CD4-positive, alpha-beta T cell (primary cell): ENCODE measurements at regions not wholly inside any gene's neighbourhood (a gene's known extent, or its start where the extent isn't known, plus 50 kb on each side); places are given as distances from the start of the nearest gene placed in this dataset.

ENCODE experiments used
- ATAC-seq: fragments of 200-7000 bp; cut with Tn5 transposase; one replicate; pipeline ENCODE4 v1.10.0; 2022; ENCODE audit warnings: mild to moderate bottlenecking; ENCODE audit not compliant: poor library complexity
- CTCF ChIA-PET: fragments of 350-600 bp; sonication (Branson Sonifier 250); formaldehyde crosslinking; loops from one replicate; lab custom pipeline; 2021; ENCODE audit warnings: antibody characterized with exemption, inconsistent platforms; lab: Charles Lee
- POLR2A ChIA-PET: fragments of 350-600 bp; sonication (Branson Sonifier 250); formaldehyde crosslinking; loops from one replicate; lab custom pipeline; 2021; ENCODE audit warnings: antibody characterized with exemption, inconsistent platforms; lab: Charles Lee
- DNase-seq, 14 experiments: peaks; one replicate each; pipeline ENCODE4 v3.0.0-alpha.2; 2013 to 2020; ENCODE audit warnings: mixed read lengths in 2 of 14
- H3K27ac ChIP-seq, 2 donors: one replicate each; pipeline versions ENCODE4 v1.5.1 to v1.7.0; 2013; ENCODE audit warnings: low read length in 2 of 2, low read depth in 1 of 2, mild to moderate bottlenecking in 1 of 2
- H3K27me3 ChIP-seq, 2 experiments: 1 replicate in 1 of 2; 2 replicates in 1 of 2; pipeline versions ENCODE4 v1.6.1 to v1.7.0; 2013; ENCODE audit warnings: low read length in 2 of 2, control low read depth in 1 of 2, mild to moderate bottlenecking in 1 of 2, moderate library complexity in 1 of 2; ENCODE audit not compliant: insufficient read depth in 2 of 2, control insufficient read depth in 1 of 2
- H3K36me3 ChIP-seq: one replicate; pipeline ENCODE4 v1.6.1; 2013; ENCODE audit warnings: low read length, control low read depth; ENCODE audit not compliant: insufficient read depth
- H3K4me1 ChIP-seq: one replicate; pipeline ENCODE4 v1.6.1; 2013; ENCODE audit warnings: low read length, control low read depth; ENCODE audit not compliant: insufficient read depth
- H3K4me3 ChIP-seq: one replicate; pipeline ENCODE4 v1.5.1; 2013; ENCODE audit warnings: mild to moderate bottlenecking, low read length, moderate library complexity
- H3K9me3 ChIP-seq, 2 experiments: 1 replicate in 1 of 2; 2 replicates in 1 of 2; pipeline versions ENCODE4 v1.6.1 to v1.7.0; 2013; ENCODE audit warnings: low read length in 2 of 2, mild to moderate bottlenecking in 2 of 2, control low read depth in 1 of 2, moderate library complexity in 1 of 2; ENCODE audit not compliant: control insufficient read depth in 1 of 2, insufficient read depth in 1 of 2
- H3K27ac Mint-ChIP-seq: one replicate; pipeline ENCODE4 v1.8.0; 2020; ENCODE audit warnings: mixed read lengths
- H3K27me3 Mint-ChIP-seq: one replicate; pipeline ENCODE4 v1.8.0; 2021; ENCODE audit warnings: mixed read lengths
- H3K36me3 Mint-ChIP-seq: one replicate; pipeline ENCODE4 v1.8.0; 2021; ENCODE audit warnings: low read depth, mixed read lengths
- H3K4me1 Mint-ChIP-seq: one replicate; pipeline ENCODE4 v1.8.0; 2021; ENCODE audit warnings: low read depth, mixed read lengths
- H3K4me3 Mint-ChIP-seq: one replicate; pipeline ENCODE4 v1.8.0; 2020; ENCODE audit warnings: mild to moderate bottlenecking, mixed read lengths
- H3K9me3 Mint-ChIP-seq: one replicate; pipeline ENCODE4 v1.8.0; 2020; ENCODE audit warnings: mixed read lengths
- intact Hi-C, 2 experiments: fragments of 100-400 bp; cut with DNase I in 1 of 2; cut with micrococcal nuclease in 1 of 2; formaldehyde crosslinking; loops; one replicate each; pipeline versions ENCODE4 v1.15.1 to v1.9.0; 2023 to 2025; cut with DNase I, micrococcal nuclease
- TF ChIP-seq, protein P1 (sequence below): fragments of 200-600 bp; IDR thresholded peaks from one replicate; pipeline ENCODE4 v1.8.0; 2022; ENCODE audit warnings: antibody characterized with exemption, mild to moderate bottlenecking

DNA sequence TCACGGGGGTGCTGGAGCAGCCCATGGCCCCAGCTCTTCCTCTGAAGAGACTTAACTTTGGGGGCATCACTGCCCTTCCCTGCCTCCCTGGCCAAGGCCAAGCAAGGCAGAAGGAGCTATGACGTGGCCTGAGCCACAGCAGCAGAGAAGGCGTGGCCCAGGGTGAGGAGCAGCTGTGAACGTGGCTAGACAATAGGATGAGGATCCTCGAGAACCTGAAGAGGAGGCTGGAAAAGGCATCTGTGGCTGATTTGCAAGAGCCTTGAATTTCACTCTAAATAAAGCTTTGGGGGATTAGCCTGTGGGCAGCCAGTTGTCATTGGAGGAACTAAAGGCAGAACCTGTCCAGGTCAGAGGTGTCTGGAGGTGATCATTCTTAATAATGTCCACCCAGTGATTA lies 652.9 kb upstream of the ID2 start:
- CTCF ChIA-PET, result no interaction called here
- Histone ChIP-seq H3K4me1 (peaks cover 5% of the 10 kb centered on the region), H3K9me3 (no peaks in the 10 kb centered on the region), H3K36me3 (no peaks in the 10 kb centered on the region), H3K27ac (no peak overlapping the region), H3K4me3 (no peak overlapping the region), H3K27me3 (no peaks in the 10 kb centered on the region)
- Mint-ChIP-seq H3K27ac (no peak overlapping the region), H3K36me3 (no peaks in the 10 kb centered on the region), H3K4me1 (no peaks in the 10 kb centered on the region), H3K9me3 (no peaks in the 10 kb centered on the region), H3K4me3 (no peak overlapping the region), H3K27me3 (no peaks in the 10 kb centered on the region)
- ATAC-seq, result no peak
- TF ChIP-seq, protein P1, sequence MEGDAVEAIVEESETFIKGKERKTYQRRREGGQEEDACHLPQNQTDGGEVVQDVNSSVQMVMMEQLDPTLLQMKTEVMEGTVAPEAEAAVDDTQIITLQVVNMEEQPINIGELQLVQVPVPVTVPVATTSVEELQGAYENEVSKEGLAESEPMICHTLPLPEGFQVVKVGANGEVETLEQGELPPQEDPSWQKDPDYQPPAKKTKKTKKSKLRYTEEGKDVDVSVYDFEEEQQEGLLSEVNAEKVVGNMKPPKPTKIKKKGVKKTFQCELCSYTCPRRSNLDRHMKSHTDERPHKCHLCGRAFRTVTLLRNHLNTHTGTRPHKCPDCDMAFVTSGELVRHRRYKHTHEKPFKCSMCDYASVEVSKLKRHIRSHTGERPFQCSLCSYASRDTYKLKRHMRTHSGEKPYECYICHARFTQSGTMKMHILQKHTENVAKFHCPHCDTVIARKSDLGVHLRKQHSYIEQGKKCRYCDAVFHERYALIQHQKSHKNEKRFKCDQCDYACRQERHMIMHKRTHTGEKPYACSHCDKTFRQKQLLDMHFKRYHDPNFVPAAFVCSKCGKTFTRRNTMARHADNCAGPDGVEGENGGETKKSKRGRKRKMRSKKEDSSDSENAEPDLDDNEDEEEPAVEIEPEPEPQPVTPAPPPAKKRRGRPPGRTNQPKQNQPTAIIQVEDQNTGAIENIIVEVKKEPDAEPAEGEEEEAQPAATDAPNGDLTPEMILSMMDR, result no peak
- intact Hi-C loops, result no loop called here
- POLR2A ChIA-PET, result no interaction called here
- DNase-seq, result no peak

DNA sequence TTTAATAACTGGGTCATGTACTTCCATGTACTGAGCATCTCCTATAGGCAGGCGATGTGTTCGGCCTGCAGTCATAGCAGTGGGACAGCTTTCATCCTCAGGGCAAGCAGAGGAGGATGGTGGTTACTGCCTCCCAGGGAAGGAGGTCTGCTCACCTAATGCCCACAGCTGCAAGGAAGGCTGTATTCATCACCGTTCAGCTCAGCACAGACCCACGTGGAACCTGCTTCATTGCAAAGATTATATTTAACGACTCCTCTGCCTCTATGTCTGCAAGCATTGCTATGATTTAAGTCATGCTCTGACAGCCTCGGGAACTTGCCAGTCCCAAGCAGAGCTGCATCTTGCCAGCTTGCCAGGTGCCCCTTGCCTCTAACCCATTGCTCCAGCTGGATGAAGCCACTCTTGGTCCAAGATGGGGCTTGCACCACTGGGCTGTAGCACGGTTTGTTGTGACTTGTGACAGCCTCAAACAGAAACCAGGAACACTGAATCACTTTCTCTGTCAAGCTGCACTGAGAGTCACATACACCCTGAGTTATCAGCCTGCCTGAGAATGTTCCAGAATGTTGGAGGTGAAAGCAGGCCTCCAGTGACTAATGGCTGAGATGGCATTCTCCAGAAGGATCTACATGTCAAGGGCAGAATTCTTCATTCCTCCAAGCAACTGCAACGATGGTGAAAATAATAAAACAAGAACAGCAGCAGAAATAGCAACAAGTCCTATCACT lies 651.1 kb upstream of the ID2 start:
- no peak overlapping the region for H3K4me3 Mint-ChIP-seq
- CTCF ChIA-PET, result no interaction called here

DNA sequence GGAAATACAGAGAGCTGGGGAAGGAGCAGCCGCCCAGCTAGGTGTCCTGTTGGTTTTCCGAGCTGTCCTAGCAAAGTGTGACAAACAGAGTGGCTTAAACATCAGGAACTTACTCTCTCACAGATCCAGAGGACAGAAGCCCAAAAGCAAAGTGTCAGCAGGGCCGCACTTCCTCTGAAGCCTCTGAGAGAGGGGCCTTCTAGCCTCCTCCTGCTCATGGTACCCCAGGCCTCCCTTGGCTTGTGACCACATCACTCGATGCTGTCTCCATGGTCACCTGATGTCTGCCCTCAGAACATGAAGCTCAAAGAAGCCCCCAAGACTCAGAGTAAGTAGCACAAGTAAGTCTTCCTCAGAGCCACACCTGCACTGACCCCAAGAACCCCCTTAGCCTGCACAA lies 650.5 kb upstream of the ID2 start:
- ATAC-seq, result no peak

More for the DNA sequence above, 651.1 kb upstream of the ID2 start:
- TF ChIP-seq, protein P1, result no peak
- Histone ChIP-seq H3K36me3 (no peaks in the 10 kb centered on the region), H3K4me3 (no peak overlapping the region), H3K27ac (no peak overlapping the region), H3K4me1 (peaks cover 5% of the 10 kb centered on the region), H3K9me3 (no peaks in the 10 kb centered on the region), H3K27me3 (no peaks in the 10 kb centered on the region)
- DNase-seq (no peak), ATAC-seq (no peak)
- Mint-ChIP-seq H3K4me1 (no peaks in the 10 kb centered on the region), H3K36me3 (no peaks in the 10 kb centered on the region), H3K9me3 (no peaks in the 10 kb centered on the region), H3K27ac (no peak overlapping the region), H3K27me3 (no peaks in the 10 kb centered on the region)
- intact Hi-C loops, result no loop called here
- POLR2A ChIA-PET, result no interaction called here

More for the DNA sequence above, 650.5 kb upstream of the ID2 start:
- Histone ChIP-seq H3K4me1 (peaks cover 5% of the 10 kb centered on the region), H3K4me3 (no peak overlapping the region), H3K36me3 (no peaks in the 10 kb centered on the region), H3K9me3 (no peaks in the 10 kb centered on the region), H3K27me3 (no peaks in the 10 kb centered on the region), H3K27ac (no peak overlapping the region)
- no peaks in the 10 kb centered on the region for H3K4me1 Mint-ChIP-seq
- no peak overlapping the region for H3K4me3 Mint-ChIP-seq
- intact Hi-C loops, result no loop called here
- no peaks in the 10 kb centered on the region for H3K9me3 Mint-ChIP-seq
- ChIA-PET POLR2A (no interaction called here), CTCF (no interaction called here)
- TF ChIP-seq, protein P1, result no peak
- H3K36me3 Mint-ChIP-seq, result no peaks in the 10 kb centered on the region
- no peak overlapping the region for H3K27ac Mint-ChIP-seq
- no peaks in the 10 kb centered on the region for H3K27me3 Mint-ChIP-seq
- DNase-seq, result no peak
